Lower leg skin (tissue), 4 donors: ENCODE measurements at regions not wholly inside any gene's neighbourhood (a gene's known extent, or its start where the extent isn't known, plus 50 kb on each side); places are given as distances from the start of the nearest gene placed in this dataset.
"Not testable (repeated sequence)": the region's sequence is repeated elsewhere in the genome, so short reads cannot be mapped to it uniquely, and the experiment has no call there.

Source experiments
- DNase-seq, 2 donors: peaks; one replicate each; pipeline ENCODE4 v3.0.0-alpha.2; 2019; ENCODE audit warnings: low spot score in 2 of 2
- H3K4me3 ChIP-seq: fragments of 200-600 bp; sonication (generic); 2 replicates; pipeline ENCODE4 v1.5.1; 2017; ENCODE audit warnings: mild to moderate bottlenecking, low read depth; ENCODE audit not compliant: poor library complexity, severe bottlenecking
- CTCF ChIP-seq, 3 donors: fragments of 450-650 bp; IDR thresholded peaks; one replicate each; pipeline ENCODE4 v1.5.1; 2016; ENCODE audit warnings: antibody characterized with exemption in 3 of 3, mild to moderate bottlenecking in 3 of 3, moderate library complexity in 2 of 3
- POLR2A ChIP-seq, 2 donors: fragments of 450-650 bp; IDR thresholded peaks; one replicate each; pipeline ENCODE4 v1.6.1; 2016 to 2017; ENCODE audit warnings: antibody characterized with exemption in 2 of 2, mild to moderate bottlenecking in 1 of 2, moderate library complexity in 1 of 2
- WGBS, 2 donors: methylation state at CpG; one replicate each; pipeline ENCODE4 v1.1.5; 2018; 5-methylcytosine and 5-hydroxymethylcytosine counted together
- intact Hi-C: fragments of 100-400 bp; cut with DNase I; formaldehyde crosslinking; loops from one replicate; pipeline ENCODE4 v1.15.0; 2023; ENCODE audit warnings: low total_unique reads

GRCh38 chr5:98543490-98543889 lies 230.0 kb upstream of the RGMB start:
- no peak for DNase-seq
- 81 to 87% methylated on average over 4 of the region's 4 CpGs for WGBS, 2 donors

DNA sequence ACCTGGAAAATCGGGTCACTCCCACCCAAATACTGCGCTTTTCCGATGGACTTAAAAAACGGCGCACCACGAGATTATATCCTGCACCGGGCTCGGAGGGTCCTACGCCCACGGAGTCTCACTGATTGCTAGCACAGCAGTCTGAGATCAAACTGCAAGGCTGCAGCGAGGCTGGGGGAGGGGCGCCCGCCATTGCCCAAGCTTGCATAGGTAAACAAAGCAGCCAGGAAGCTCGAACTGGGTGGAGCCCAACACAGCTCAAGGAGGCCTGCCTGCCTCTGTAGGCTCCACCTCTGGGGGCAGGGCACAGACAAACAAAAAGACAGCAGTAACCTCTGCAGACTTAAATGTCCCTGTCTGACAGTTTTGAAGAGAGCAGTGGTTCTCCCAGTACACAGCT lies 226.5 kb upstream of the RGMB start:
- H3K4me3 ChIP-seq, DNase-seq, intact Hi-C loops: not testable (repeated sequence)
- 74 to 77% methylated on average over 10 to 14 of the region's 14 CpGs for WGBS, 2 donors

More at GRCh38 chr5:98543490-98543889, 230.0 kb upstream of the RGMB start:
- TF ChIP-seq CTCF (IDR thresholded peaks at IDR 0.05) = no peak
- no peak for TF ChIP-seq POLR2A (IDR thresholded peaks at IDR 0.05)
- H3K4me3 ChIP-seq = no peak overlapping the region
- intact Hi-C loops = no loop called here

DNA sequence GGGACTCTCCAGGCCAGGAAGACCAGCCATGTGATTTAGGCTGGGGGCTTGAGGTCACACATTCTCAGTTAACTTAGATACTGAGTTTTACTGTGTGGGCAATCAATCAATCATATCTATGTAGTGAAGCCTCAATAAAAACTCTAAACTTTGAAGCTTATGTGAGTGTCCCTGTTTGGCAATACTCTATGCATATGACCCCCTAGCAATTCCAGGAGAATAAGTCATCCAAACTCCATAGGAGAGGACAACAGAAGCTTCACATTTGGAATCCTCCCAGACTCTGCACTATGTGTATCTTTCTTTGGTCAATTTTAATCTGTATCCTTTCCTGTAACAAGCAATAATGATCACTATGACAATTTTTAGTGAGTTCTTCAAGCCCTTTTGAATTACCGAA lies 216.8 kb upstream of the RGMB start:
- WGBS, 2 donors = 91 to 100% methylated on average over 1 of the region's 1 CpG
- H3K4me3 ChIP-seq = no peak overlapping the region
- TF ChIP-seq CTCF (IDR thresholded peaks at IDR 0.05) (no peak), POLR2A (IDR thresholded peaks at IDR 0.05) (no peak)
- DNase-seq = no peak
- intact Hi-C loops = no loop called here

DNA sequence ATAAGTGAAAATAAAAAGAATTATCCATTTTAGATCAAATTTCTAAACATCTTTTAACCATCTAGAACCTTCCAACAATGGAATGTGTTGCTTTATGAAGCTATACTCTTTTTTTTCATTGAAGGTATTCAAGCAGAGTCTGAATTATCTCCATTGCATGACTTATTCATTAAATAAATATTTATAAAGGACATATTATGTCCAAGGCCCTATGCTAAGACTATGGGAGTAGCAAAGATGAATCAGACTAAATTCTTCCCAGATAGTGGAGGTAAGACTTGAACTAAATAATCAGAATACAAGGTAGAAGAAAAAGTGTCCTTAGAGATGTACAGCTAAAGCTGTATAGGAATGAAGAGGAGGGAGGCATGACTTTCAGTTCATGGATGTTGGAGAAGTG lies 215.5 kb upstream of the RGMB start:
- intact Hi-C loops = no loop called here
- TF ChIP-seq POLR2A (IDR thresholded peaks at IDR 0.05) = no peak
- no peak for TF ChIP-seq CTCF (IDR thresholded peaks at IDR 0.05)
- no peak for DNase-seq
- H3K4me3 ChIP-seq = no peak overlapping the region

GRCh38 chr5:98563885-98564653 lies 209.4 kb upstream of the RGMB start:
- WGBS, 2 donors = 35 to 40% methylated on average over 2 of the region's 2 CpGs
- H3K4me3 ChIP-seq = no peak overlapping the region
- TF ChIP-seq POLR2A (IDR thresholded peaks at IDR 0.05) = no peak
- no peak for TF ChIP-seq CTCF (IDR thresholded peaks at IDR 0.05)
- intact Hi-C loops = no loop called here
- DNase-seq = no peak

- WGBS, 2 donors = 90 to 98% methylated on average over 1 of the region's 1 CpG
- TF ChIP-seq CTCF (IDR thresholded peaks at IDR 0.05) (no peak), POLR2A (IDR thresholded peaks at IDR 0.05) (no peak)
- H3K4me3 ChIP-seq = no peak overlapping the region
- intact Hi-C loops = no loop called here
- no peak for DNase-seq
Observed at GRCh38 chr5:98564836-98565235, 208.6 kb upstream of the RGMB start.
